ENCODE measurements at regions not wholly inside any gene's neighbourhood (a gene's known extent, or its start where the extent isn't known, plus 50 kb on each side); places are given as distances from the start of the nearest gene placed in this dataset.
"Not testable (repeated sequence)": the region's sequence is repeated elsewhere in the genome, so short reads cannot be mapped to it uniquely, and the experiment has no call there.

GRCh38 chr3:20615982-20616381 is 430.0 kb upstream of the SGO1 start:
- H3K4me1 ChIP-seq; CTCF ChIA-PET; POLR2A ChIA-PET; H3K4me3 ChIP-seq; ATAC-seq; FAIRE-seq; H3K9me3 ChIP-seq; H3K4me2 ChIP-seq; DNase-seq (ENCODE audit: low read depth in 1 of 2, low spot score in 1 of 2); H3K27ac ChIP-seq: not testable (repeated sequence)

GRCh38 chr3:20608054-20608738 is 422.2 kb upstream of the SGO1 start:
- 6% methylated on average over 5 of the region's 5 CpGs for WGBS (ENCODE audit: missing lambda C conversion rate)
- ChIA-PET CTCF (interaction anchor here (0.6 kb wide), 1 partner anchor 48 kb away, joined by 3 read pairs; no protein-coding TSS in a partner anchor), POLR2A (no interaction called here)
- no peaks in the 10 kb centered on the region; the same call in 2 of the 3 replicates for H3K9me3 ChIP-seq
- H3K4me3 ChIP-seq, result no peak overlapping the region
- ATAC-seq (no peak), FAIRE-seq (no peak), DNase-seq (ENCODE audit: low read depth in 1 of 2, low spot score in 1 of 2) (peak in 1 of 2 experiments; percentile 45)
- H3K27ac ChIP-seq, result no peak overlapping the region
- no peak overlapping the region for H3K4me2 ChIP-seq
- H3K4me1 ChIP-seq, result no peaks in the 10 kb centered on the region
- TF ChIP-seq EHF (CRISPR knock-in tag; IDR thresholded peaks at IDR 0.05), result no peak
- no peak for TF ChIP-seq HES2 (IDR thresholded peaks at IDR 0.05)
- no peak for TF ChIP-seq FOSL2 (IDR thresholded peaks at IDR 0.05)
- no peak for TF ChIP-seq FOSL2 (CRISPR knock-in tag; IDR thresholded peaks at IDR 0.05)
- no peak for TF ChIP-seq CHD4 (IDR thresholded peaks at IDR 0.05; ENCODE audit: borderline replicate concordance)
- no peak for TF ChIP-seq HMGXB4 (CRISPR knock-in tag; IDR thresholded peaks at IDR 0.05; ENCODE audit: borderline replicate concordance)
- no peak for TF ChIP-seq REST (IDR thresholded peaks at IDR 0.05)
- TF ChIP-seq NR3C1 (IDR thresholded peaks at IDR 0.05), result no peak
- TF ChIP-seq FOXS1 (CRISPR knock-in tag; IDR thresholded peaks at IDR 0.05), result no peak
- no peak for TF ChIP-seq SREBF2 (IDR thresholded peaks at IDR 0.05)
- no peak for TF ChIP-seq CBX2 (IDR thresholded peaks at IDR 0.05; ENCODE audit: borderline replicate concordance, low read depth)
- no peak for TF ChIP-seq TP53 (CRISPR knock-in tag; IDR thresholded peaks at IDR 0.05)
- no peak for TF ChIP-seq RNF2 (IDR thresholded peaks at IDR 0.05; ENCODE audit: borderline replicate concordance, low read depth)
- TF ChIP-seq HOXB5 (CRISPR knock-in tag; IDR thresholded peaks at IDR 0.05), result no peak
- TF ChIP-seq EP300 (IDR thresholded peaks at IDR 0.05), result no peak
- TF ChIP-seq HOXB13 (CRISPR knock-in tag; IDR thresholded peaks at IDR 0.05; ENCODE audit: low read depth), result no peak
- TF ChIP-seq ATOH8 (CRISPR knock-in tag; IDR thresholded peaks at IDR 0.05; ENCODE audit: low read depth), result no peak
- no peak for TF ChIP-seq HOXA7 (CRISPR knock-in tag; IDR thresholded peaks at IDR 0.05)

Data from A549 (cell line).